ENCODE measurements at regions not wholly inside any gene's neighbourhood (a gene's known extent, or its start where the extent isn't known, plus 50 kb on each side); places are given as distances from the start of the nearest gene placed in this dataset.

DNA sequence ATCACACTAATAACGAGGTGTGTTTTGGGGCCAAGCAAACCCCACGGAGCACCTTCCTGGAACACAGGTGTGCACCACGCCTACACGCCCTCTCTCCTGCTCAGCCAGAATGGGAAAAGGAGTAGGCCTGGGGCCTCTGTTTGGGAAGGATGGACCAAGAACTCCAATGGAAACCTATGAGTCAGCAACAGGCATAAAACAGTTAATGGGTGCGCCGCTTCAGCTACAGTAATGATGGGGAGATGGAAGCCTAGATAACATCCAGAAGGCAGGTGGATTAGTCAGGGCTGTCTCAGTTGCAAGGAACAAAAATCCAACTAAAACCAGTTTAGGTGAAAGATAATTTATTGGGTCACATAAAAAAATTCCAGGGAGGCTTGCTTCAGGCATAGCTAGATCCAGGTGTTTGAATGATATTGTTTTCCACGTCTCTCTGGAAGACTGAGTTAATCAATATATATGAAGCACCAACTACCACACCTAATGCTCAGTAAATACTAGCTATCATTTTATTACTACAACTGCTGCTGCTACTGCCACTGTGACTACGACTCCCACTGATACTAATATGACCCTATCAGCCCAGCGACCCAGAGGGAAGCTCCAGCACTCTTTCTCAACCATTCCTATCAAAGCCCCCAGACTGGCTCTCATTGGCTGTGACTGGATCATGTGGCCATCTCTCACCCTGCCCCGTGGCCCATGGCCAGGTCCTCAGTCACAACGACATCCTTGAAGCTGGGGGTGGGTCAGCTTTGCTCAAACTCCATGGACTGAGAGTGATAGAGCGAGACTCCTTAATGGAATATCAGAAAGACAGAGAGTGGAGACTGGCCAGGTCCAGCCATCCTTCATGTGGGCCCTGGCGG lies 155.2 kb upstream of the PTPN1 start:
- no peak overlapping the region for H3K27ac ChIP-seq (ENCODE audit: low read length)
- 84% methylated on average over 13 of the region's 13 CpGs for WGBS
- no peak overlapping the region for H3K4me3 ChIP-seq (ENCODE audit: low read length)
- ATAC-seq (no peak), DNase-seq (no peak)
- intact Hi-C loops (cut with DNase I) = no loop called here
- no peaks in the 10 kb centered on the region for H3K4me1 ChIP-seq (ENCODE audit: control insufficient read depth, insufficient read depth, low read length)
- no peaks in the 10 kb centered on the region for H3K9me3 ChIP-seq (ENCODE audit: control insufficient read depth, low read length)
- no peaks in the 10 kb centered on the region for H3K27me3 ChIP-seq (ENCODE audit: control insufficient read depth, insufficient read depth)

DNA sequence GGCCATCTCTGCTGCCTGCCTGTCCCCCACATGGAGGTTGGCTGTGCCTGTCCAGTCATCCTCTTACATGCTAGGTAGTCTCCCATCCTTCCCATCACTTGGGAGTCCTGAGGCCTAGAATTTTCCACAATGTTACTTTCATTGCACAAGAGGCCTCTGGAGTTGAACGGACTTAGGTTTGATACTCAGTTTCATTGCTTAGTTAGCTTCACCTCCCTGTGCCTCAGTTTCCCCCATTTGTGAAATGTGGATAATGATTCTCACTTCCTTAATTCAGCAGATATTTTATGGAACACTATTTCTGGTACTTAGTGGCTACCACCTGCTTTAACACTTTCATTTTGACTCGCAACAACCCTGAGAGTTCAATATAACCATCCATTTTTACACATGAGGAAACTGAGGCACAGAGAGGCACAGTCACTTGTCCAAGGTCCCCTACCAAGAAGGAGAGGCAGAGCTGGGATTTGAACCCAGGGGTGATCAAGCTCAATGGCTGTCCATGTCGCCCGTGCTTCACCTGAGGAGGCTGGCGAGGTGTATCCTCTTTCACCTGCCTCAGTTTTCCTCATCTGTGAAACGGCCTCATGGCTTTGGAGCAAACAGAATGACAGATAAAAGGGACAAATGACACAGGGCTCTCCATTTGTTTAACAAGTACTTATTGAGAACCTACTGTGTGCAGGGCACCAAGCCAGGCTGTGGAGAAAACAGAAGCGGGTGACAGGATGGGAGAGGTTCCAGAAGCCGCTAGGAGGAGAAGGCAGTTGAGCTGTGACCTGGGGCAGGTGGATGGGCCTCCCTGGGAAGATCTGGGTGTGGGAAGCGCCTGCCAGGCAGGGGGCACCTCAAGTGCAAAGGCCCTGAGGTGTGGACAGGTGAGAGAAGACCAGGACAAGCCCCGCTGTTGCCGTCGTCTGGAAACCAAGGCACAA lies 154.3 kb upstream of the PTPN1 start:
- Histone ChIP-seq H3K4me1 (ENCODE audit: control insufficient read depth, insufficient read depth, low read length) (no peaks in the 10 kb centered on the region), H3K27ac (ENCODE audit: low read length) (no peak overlapping the region), H3K4me3 (ENCODE audit: low read length) (no peak overlapping the region), H3K27me3 (ENCODE audit: control insufficient read depth, insufficient read depth) (no peaks in the 10 kb centered on the region), H3K9me3 (ENCODE audit: control insufficient read depth, low read length) (no peaks in the 10 kb centered on the region)
- DNase-seq = no peak
- 84% methylated on average over 12 of the region's 12 CpGs for WGBS
- ATAC-seq = no peak
- intact Hi-C loops (cut with DNase I) = no loop called here

GRCh38 chr20:50356525-50356885 lies 153.7 kb upstream of the PTPN1 start:
- H3K27ac ChIP-seq (ENCODE audit: low read length) = no peak overlapping the region
- no peak for ATAC-seq
- no peak for DNase-seq
- no peak overlapping the region for H3K4me3 ChIP-seq (ENCODE audit: low read length)
- no peaks in the 10 kb centered on the region for H3K27me3 ChIP-seq (ENCODE audit: control insufficient read depth, insufficient read depth)
- intact Hi-C loops (cut with DNase I) = no loop called here
- 73% methylated on average over 14 of the region's 14 CpGs for WGBS
- no peaks in the 10 kb centered on the region for H3K4me1 ChIP-seq (ENCODE audit: control insufficient read depth, insufficient read depth, low read length)
- no peaks in the 10 kb centered on the region for H3K9me3 ChIP-seq (ENCODE audit: control insufficient read depth, low read length)

DNA sequence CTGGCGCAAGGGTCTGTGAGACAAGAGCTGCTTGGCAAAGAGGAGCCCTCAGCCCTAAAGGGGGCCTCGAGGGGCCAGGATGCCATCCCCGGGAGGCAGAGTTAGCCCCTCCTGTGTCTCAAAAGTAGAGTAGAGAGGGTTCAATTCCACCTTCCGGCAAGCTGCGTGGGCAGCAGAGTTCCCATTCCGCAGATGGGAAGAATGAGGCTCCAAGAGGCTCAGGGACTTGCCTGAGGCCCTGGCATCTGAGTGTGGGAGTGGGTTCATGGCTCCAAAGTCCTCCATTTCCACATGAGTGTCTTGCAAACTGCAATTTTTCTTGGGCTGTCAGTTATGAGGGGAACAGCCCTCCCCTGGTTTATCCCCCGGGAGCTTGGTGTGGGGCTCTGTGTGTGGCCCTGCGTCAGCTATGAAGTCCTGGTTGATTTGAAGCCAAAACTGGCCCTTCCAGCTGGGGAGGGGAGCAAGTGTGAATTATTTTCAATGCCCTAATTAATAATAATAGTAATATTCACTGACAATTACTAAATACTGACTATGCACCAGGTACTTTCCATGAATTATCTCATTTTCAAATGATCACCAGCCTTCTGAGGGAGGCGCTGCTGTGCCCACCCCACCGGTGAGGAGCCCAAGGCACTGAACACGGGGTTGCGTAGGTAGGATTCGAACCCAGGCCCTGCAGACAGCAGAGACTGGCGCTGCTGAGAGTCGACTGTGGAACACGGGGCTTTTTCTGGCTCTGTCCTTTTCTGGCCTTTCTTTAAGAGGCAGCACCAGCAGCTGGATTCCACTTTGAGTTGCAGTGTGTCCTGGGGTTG lies 153.0 kb upstream of the PTPN1 start:
- Histone ChIP-seq H3K27me3 (ENCODE audit: control insufficient read depth, insufficient read depth) (no peaks in the 10 kb centered on the region), H3K4me3 (ENCODE audit: low read length) (no peak overlapping the region), H3K4me1 (ENCODE audit: control insufficient read depth, insufficient read depth, low read length) (no peaks in the 10 kb centered on the region), H3K27ac (ENCODE audit: low read length) (no peak overlapping the region), H3K9me3 (ENCODE audit: control insufficient read depth, low read length) (no peaks in the 10 kb centered on the region)
- DNase-seq (no peak), ATAC-seq (no peak)
- intact Hi-C loops (cut with DNase I) = no loop called here
- WGBS = 81% methylated on average over 16 of the region's 16 CpGs

GRCh38 chr20:50357783-50358161 lies 152.4 kb upstream of the PTPN1 start:
- Histone ChIP-seq H3K4me1 (ENCODE audit: control insufficient read depth, insufficient read depth, low read length) (no peaks in the 10 kb centered on the region), H3K27ac (ENCODE audit: low read length) (no peak overlapping the region), H3K27me3 (ENCODE audit: control insufficient read depth, insufficient read depth) (no peaks in the 10 kb centered on the region), H3K4me3 (ENCODE audit: low read length) (no peak overlapping the region), H3K9me3 (ENCODE audit: control insufficient read depth, low read length) (no peaks in the 10 kb centered on the region)
- WGBS = 85% methylated on average over 6 of the region's 6 CpGs
- ATAC-seq (no peak), DNase-seq (no peak)
- intact Hi-C loops (cut with DNase I) = no loop called here

GRCh38 chr20:50358166-50358565 lies 152.0 kb upstream of the PTPN1 start:
- no peak for ATAC-seq
- Histone ChIP-seq H3K27me3 (ENCODE audit: control insufficient read depth, insufficient read depth) (no peaks in the 10 kb centered on the region), H3K4me3 (ENCODE audit: low read length) (no peak overlapping the region), H3K4me1 (ENCODE audit: control insufficient read depth, insufficient read depth, low read length) (no peaks in the 10 kb centered on the region), H3K27ac (ENCODE audit: low read length) (no peak overlapping the region), H3K9me3 (ENCODE audit: control insufficient read depth, low read length) (no peaks in the 10 kb centered on the region)
- WGBS = 94% methylated on average over 5 of the region's 5 CpGs
- no peak for DNase-seq
- intact Hi-C loops (cut with DNase I) = no loop called here

GRCh38 chr20:50358971-50359370 lies 151.2 kb upstream of the PTPN1 start:
- Histone ChIP-seq H3K27me3 (ENCODE audit: control insufficient read depth, insufficient read depth) (no peaks in the 10 kb centered on the region), H3K9me3 (ENCODE audit: control insufficient read depth, low read length) (no peaks in the 10 kb centered on the region), H3K27ac (ENCODE audit: low read length) (no peak overlapping the region), H3K4me3 (ENCODE audit: low read length) (no peak overlapping the region), H3K4me1 (ENCODE audit: control insufficient read depth, insufficient read depth, low read length) (no peaks in the 10 kb centered on the region)
- no peak for ATAC-seq
- intact Hi-C loops (cut with DNase I) = no loop called here
- no peak for DNase-seq
- WGBS = 91% methylated on average over 13 of the region's 13 CpGs

DNA sequence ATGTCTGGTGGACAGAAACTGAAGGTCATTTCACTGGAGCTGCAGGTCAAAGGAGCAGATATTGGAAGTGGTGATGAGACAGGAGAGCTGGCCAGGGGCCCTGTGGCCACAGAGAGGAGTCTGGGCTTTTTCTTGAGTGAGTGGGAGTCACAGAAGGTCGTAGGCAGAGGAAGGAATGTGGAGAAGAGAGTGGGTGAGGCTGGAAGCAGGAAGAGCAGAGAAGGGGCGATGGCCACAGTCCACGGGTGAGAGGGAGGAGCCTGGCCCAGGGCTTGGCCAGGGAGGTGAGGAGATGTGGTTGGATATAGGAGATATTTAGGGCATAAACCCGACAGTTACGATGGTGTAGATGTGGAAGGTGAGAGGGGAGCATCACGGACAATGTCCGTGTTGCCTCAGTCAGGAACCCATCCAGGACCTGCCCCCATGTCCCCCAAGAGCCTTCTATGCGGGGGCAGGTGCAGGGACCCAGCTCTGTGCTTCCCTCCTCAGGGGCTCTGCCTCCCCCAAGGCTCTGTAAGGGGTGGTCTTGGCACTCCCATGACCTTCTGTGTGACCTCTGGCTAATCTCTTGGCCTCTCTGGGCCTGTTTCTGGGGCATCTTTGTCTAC lies 150.5 kb upstream of the PTPN1 start:
- intact Hi-C loops (cut with DNase I) = no loop called here
- Histone ChIP-seq H3K27me3 (ENCODE audit: control insufficient read depth, insufficient read depth) (no peaks in the 10 kb centered on the region), H3K9me3 (ENCODE audit: control insufficient read depth, low read length) (no peaks in the 10 kb centered on the region), H3K27ac (ENCODE audit: low read length) (no peak overlapping the region), H3K4me1 (ENCODE audit: control insufficient read depth, insufficient read depth, low read length) (no peaks in the 10 kb centered on the region), H3K4me3 (ENCODE audit: low read length) (no peak overlapping the region)
- ATAC-seq (no peak), DNase-seq (no peak)
- 79% methylated on average over 8 of the region's 8 CpGs for WGBS

DNA sequence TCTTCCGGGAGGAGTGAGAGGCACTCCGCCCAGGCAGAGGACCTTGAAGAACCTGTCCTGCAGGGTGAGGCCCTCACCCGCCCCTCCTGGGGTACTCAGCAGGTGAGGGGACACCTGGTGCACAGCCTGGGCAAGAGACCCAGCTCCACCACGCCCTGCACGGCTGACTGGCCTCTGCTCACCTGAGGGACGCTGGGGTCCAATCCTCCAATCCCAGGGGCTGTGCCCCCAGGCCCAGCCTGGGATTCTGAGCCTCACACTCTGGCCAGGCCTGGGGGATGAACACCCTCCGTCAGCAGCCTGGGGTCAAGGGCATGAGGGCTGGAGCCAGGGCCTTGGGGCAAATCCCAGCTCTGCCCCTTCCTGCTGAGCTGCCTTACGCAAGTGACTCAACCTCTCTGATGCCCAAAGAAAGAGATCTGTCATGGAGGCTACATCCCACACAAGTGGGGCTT lies 149.9 kb upstream of the PTPN1 start:
- intact Hi-C loops (cut with DNase I) = no loop called here
- 91% methylated on average over 8 of the region's 8 CpGs for WGBS
- ATAC-seq (no peak), DNase-seq (no peak)
- no peaks in the 10 kb centered on the region for H3K4me1 ChIP-seq (ENCODE audit: control insufficient read depth, insufficient read depth, low read length)
- H3K9me3 ChIP-seq (ENCODE audit: control insufficient read depth, low read length) = no peaks in the 10 kb centered on the region
- H3K4me3 ChIP-seq (ENCODE audit: low read length) = no peak overlapping the region
- no peaks in the 10 kb centered on the region for H3K27me3 ChIP-seq (ENCODE audit: control insufficient read depth, insufficient read depth)
- H3K27ac ChIP-seq (ENCODE audit: low read length) = no peak overlapping the region

DNA sequence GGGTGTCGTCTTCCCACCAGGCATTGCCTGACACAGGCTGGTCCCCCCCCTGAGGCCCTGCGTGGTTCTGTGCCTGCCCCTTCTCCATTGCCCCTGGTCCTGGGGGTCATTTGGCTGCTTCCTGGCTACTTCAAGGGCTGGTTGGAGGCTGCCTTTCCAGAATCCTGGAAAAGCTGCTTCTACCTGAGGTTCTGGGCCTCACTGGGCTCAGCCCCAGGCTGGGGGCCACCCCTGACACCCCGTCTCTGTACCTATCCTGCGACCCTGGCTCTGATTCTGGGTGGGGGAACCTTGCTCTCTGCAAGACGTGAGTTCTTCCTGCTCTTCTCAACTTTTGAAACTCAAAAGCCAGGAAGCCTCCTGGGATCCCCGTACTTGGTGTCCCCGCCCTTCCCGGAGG lies 149.3 kb upstream of the PTPN1 start:
- Histone ChIP-seq H3K9me3 (ENCODE audit: control insufficient read depth, low read length) (no peaks in the 10 kb centered on the region), H3K27me3 (ENCODE audit: control insufficient read depth, insufficient read depth) (no peaks in the 10 kb centered on the region), H3K4me1 (ENCODE audit: control insufficient read depth, insufficient read depth, low read length) (no peaks in the 10 kb centered on the region), H3K27ac (ENCODE audit: low read length) (no peak overlapping the region), H3K4me3 (ENCODE audit: low read length) (no peak overlapping the region)
- intact Hi-C loops (cut with DNase I) = no loop called here
- ATAC-seq = no peak
- no peak for DNase-seq
- 68% methylated on average over 8 of the region's 8 CpGs for WGBS
